PFSK-1 (cell line): ENCODE measurements at regions not wholly inside any gene's neighbourhood (a gene's known extent, or its start where the extent isn't known, plus 50 kb on each side); places are given as distances from the start of the nearest gene placed in this dataset.

Source experiments
- FOXP2 ChIP-seq: optimal IDR thresholded peaks from 2 replicates; pipeline ENCODE3; 2011; ENCODE audit warnings: borderline replicate concordance, control low read depth, inconsistent platforms; ENCODE audit not compliant: insufficient read depth; ENCODE audit errors: extremely low read length, extremely low read depth
- POLR2AphosphoS5 ChIP-seq: IDR thresholded peaks from 2 replicates; pipeline ENCODE4 v1.6.1; 2012; ENCODE audit warnings: low read depth, mild to moderate bottlenecking, control low read depth, low read length, moderate library complexity
- REST ChIP-seq, 2 experiments: IDR thresholded peaks; 2 replicates each; pipeline versions ENCODE4 v1.6.1 to v1.8.0; 2011 to 2012; ENCODE audit warnings: low read depth in 2 of 2, low read length in 2 of 2, control low read depth in 1 of 2, inconsistent platforms in 1 of 2, mild to moderate bottlenecking in 1 of 2, moderate library complexity in 1 of 2; ENCODE audit not compliant: insufficient read depth in 1 of 2
- SIN3A ChIP-seq: IDR thresholded peaks from 2 replicates; pipeline ENCODE4 v1.6.1; 2012; ENCODE audit warnings: mild to moderate bottlenecking, low read length, moderate library complexity, borderline replicate concordance; ENCODE audit not compliant: insufficient read depth
- TAF1 ChIP-seq: IDR thresholded peaks from 2 replicates; pipeline ENCODE4 v1.6.1; 2012; ENCODE audit warnings: low read length, control low read depth, borderline replicate concordance; ENCODE audit not compliant: insufficient read depth

GRCh38 chr4:159016593-159017024 lies 86.3 kb upstream of the RAPGEF2 start:
- TF ChIP-seq FOXP2 (no peak), POLR2AphosphoS5 (no peak), TAF1 (no peak), SIN3A (no peak), REST (IDR thresholded peaks at IDR 0.05; ENCODE audit: insufficient read depth in 1 of 2, low read depth in 2 of 2, low read length in 2 of 2) (no peak)

- TF ChIP-seq REST (IDR thresholded peaks at IDR 0.05; ENCODE audit: insufficient read depth in 1 of 2, low read depth in 2 of 2, low read length in 2 of 2), result no peak
- TF ChIP-seq FOXP2, result no peak
- TF ChIP-seq POLR2AphosphoS5, result no peak
These were observed 85.4 kb upstream of the RAPGEF2 start for GRCh38 chr4:159017323-159018026.

GRCh38 chr4:159018062-159018629 lies 84.7 kb upstream of the RAPGEF2 start:
- no peak for TF ChIP-seq SIN3A
- TF ChIP-seq FOXP2, result no peak
- TF ChIP-seq REST (IDR thresholded peaks at IDR 0.05; ENCODE audit: insufficient read depth in 1 of 2, low read depth in 2 of 2, low read length in 2 of 2), result no peak
- no peak for TF ChIP-seq TAF1
- TF ChIP-seq POLR2AphosphoS5, result no peak

- TF ChIP-seq SIN3A (no peak), REST (IDR thresholded peaks at IDR 0.05; ENCODE audit: insufficient read depth in 1 of 2, low read depth in 2 of 2, low read length in 2 of 2) (no peak), FOXP2 (no peak), POLR2AphosphoS5 (no peak), TAF1 (no peak)
These were observed 83.5 kb upstream of the RAPGEF2 start for GRCh38 chr4:159019356-159019755.
